ENCODE measurements at regions not wholly inside any gene's neighbourhood (a gene's known extent, or its start where the extent isn't known, plus 50 kb on each side); places are given as distances from the start of the nearest gene placed in this dataset.

- no peak for DNase-seq (ENCODE audit: low spot score)
- Histone ChIP-seq H3K27ac (ENCODE audit: low read depth in 1 of 2, low read length in 2 of 2) (no peak overlapping the region), H3K36me3 (ENCODE audit: control insufficient read depth in 4 of 4, insufficient read depth in 3 of 4, low read depth in 1 of 4, low read length in 3 of 4) (no peaks in the 10 kb centered on the region), H3K4me1 (ENCODE audit: control insufficient read depth in 4 of 4, insufficient read depth in 4 of 4, low read length in 3 of 4) (no peaks in the 10 kb centered on the region), H3K27me3 (ENCODE audit: control insufficient read depth in 4 of 4, insufficient read depth in 4 of 4, low read length in 3 of 4) (no peaks in the 10 kb centered on the region), H3K9me3 (ENCODE audit: control insufficient read depth in 4 of 4, low read length in 3 of 4) (no peaks in the 10 kb centered on the region), H3K9ac (ENCODE audit: low read depth in 1 of 2, low read length in 2 of 2) (no peak overlapping the region), H3K4me3 (ENCODE audit: low read depth in 1 of 3, low read length in 3 of 3) (no peak overlapping the region)
- TF ChIP-seq ATF3 (IDR thresholded peaks at IDR 0.05) (no peak), FOXA1 (IDR thresholded peaks at IDR 0.05) (no peak), TAF1 (conservative IDR thresholded peaks at IDR 0.05) (no peak), HNF4A (conservative IDR thresholded peaks at IDR 0.05) (no peak), ZBTB33 (IDR thresholded peaks at IDR 0.05) (no peak), FOXA2 (IDR thresholded peaks at IDR 0.05) (no peak), HNF4G (IDR thresholded peaks at IDR 0.05) (no peak), NR2F2 (IDR thresholded peaks at IDR 0.05) (no peak)
- WGBS, result 89% methylated on average over 8 of the region's 8 CpGs
These were observed 114.8 kb upstream of the ALDH1B1 start for GRCh38 chr9:38277601-38278200.

GRCh38 chr9:38276771-38277439 is 115.6 kb upstream of the ALDH1B1 start:
- 84% methylated on average over 14 of the region's 14 CpGs for WGBS
- no peaks in the 10 kb centered on the region for H3K9me3 ChIP-seq (ENCODE audit: control insufficient read depth in 4 of 4, low read length in 3 of 4)
- no peak overlapping the region for H3K9ac ChIP-seq (ENCODE audit: low read depth in 1 of 2, low read length in 2 of 2)
- H3K27ac ChIP-seq (ENCODE audit: low read depth in 1 of 2, low read length in 2 of 2), result no peak overlapping the region
- H3K4me3 ChIP-seq (ENCODE audit: low read depth in 1 of 3, low read length in 3 of 3), result no peak overlapping the region
- TF ChIP-seq EGR1 (IDR thresholded peaks at IDR 0.05; ENCODE audit: low read depth in 2 of 2) (no peak), REST (IDR thresholded peaks at IDR 0.05) (no peak), ATF3 (IDR thresholded peaks at IDR 0.05) (no peak), HNF4A (conservative IDR thresholded peaks at IDR 0.05) (no peak), MAX (IDR thresholded peaks at IDR 0.05) (no peak), GABPA (IDR thresholded peaks at IDR 0.05 in 1 of 2, conservative IDR thresholded peaks at IDR 0.05 in 1 of 2) (no peak), FOXA1 (IDR thresholded peaks at IDR 0.05) (no peak), ZBTB33 (IDR thresholded peaks at IDR 0.05) (no peak), RXRA (IDR thresholded peaks at IDR 0.05) (no peak), NR2F2 (IDR thresholded peaks at IDR 0.05) (no peak), FOXA2 (IDR thresholded peaks at IDR 0.05) (no peak), TAF1 (conservative IDR thresholded peaks at IDR 0.05) (no peak)
- TF ChIP-seq, protein P1, sequence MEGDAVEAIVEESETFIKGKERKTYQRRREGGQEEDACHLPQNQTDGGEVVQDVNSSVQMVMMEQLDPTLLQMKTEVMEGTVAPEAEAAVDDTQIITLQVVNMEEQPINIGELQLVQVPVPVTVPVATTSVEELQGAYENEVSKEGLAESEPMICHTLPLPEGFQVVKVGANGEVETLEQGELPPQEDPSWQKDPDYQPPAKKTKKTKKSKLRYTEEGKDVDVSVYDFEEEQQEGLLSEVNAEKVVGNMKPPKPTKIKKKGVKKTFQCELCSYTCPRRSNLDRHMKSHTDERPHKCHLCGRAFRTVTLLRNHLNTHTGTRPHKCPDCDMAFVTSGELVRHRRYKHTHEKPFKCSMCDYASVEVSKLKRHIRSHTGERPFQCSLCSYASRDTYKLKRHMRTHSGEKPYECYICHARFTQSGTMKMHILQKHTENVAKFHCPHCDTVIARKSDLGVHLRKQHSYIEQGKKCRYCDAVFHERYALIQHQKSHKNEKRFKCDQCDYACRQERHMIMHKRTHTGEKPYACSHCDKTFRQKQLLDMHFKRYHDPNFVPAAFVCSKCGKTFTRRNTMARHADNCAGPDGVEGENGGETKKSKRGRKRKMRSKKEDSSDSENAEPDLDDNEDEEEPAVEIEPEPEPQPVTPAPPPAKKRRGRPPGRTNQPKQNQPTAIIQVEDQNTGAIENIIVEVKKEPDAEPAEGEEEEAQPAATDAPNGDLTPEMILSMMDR (IDR thresholded peaks at IDR 0.05; ENCODE audit: low read depth, low read length, missing input control), result no peak
- DNase-seq (ENCODE audit: low spot score), result no peak
- H3K4me1 ChIP-seq (ENCODE audit: control insufficient read depth in 4 of 4, insufficient read depth in 4 of 4, low read length in 3 of 4), result no peaks in the 10 kb centered on the region
- H3K27me3 ChIP-seq (ENCODE audit: control insufficient read depth in 4 of 4, insufficient read depth in 4 of 4, low read length in 3 of 4), result no peaks in the 10 kb centered on the region
- no peaks in the 10 kb centered on the region for H3K36me3 ChIP-seq (ENCODE audit: control insufficient read depth in 4 of 4, insufficient read depth in 3 of 4, low read depth in 1 of 4, low read length in 3 of 4)

Data from liver (tissue), 8 donors.